KBM-7 (cell line): ENCODE measurements at regions not wholly inside any gene's neighbourhood (a gene's known extent, or its start where the extent isn't known, plus 50 kb on each side); places are given as distances from the start of the nearest gene placed in this dataset.
"Not testable (repeated sequence)": the region's sequence is repeated elsewhere in the genome, so short reads cannot be mapped to it uniquely, and the experiment has no call there.

Experiments used
- DNase-seq: peaks from one replicate; pipeline ENCODE4 v3.0.0-alpha.2; 2015
- in situ Hi-C: fragments of 300-500 bp; cut with MboI; formaldehyde crosslinking; loops from 2 replicates; pipeline ENCODE4 v1.14.3; 2020; ENCODE audit warnings: low sequenced_read_pairs, low pct_unique_long_range_greater_than_20kb, mixed read lengths

GRCh38 chr5:67651180-67651579, 454.6 kb upstream of the CD180 start:
- in situ Hi-C loops: no loop called here

GRCh38 chr5:67648201-67648671, 451.6 kb upstream of the CD180 start:
- no peak for DNase-seq
- in situ Hi-C loops: no loop called here

More at GRCh38 chr5:67651180-67651579, 454.6 kb upstream of the CD180 start:
- no peak for DNase-seq

GRCh38 chr5:67647772-67648171, 451.2 kb upstream of the CD180 start:
- in situ Hi-C loops: no loop called here
- DNase-seq: no peak

- in situ Hi-C loops: no loop called here
- no peak for DNase-seq
Observed at GRCh38 chr5:67644221-67644920, 447.8 kb upstream of the CD180 start.

GRCh38 chr5:67643536-67643935, 446.9 kb upstream of the CD180 start:
- in situ Hi-C loops: no loop called here

GRCh38 chr5:67639976-67640375, 443.4 kb upstream of the CD180 start:
- peak; percentile 32 for DNase-seq
- in situ Hi-C loops: no loop called here

More at GRCh38 chr5:67643536-67643935, 446.9 kb upstream of the CD180 start:
- no peak for DNase-seq

- in situ Hi-C loops: no loop called here
- DNase-seq: peak; percentile 3
Observed at GRCh38 chr5:67639313-67639712, 442.7 kb upstream of the CD180 start.

GRCh38 chr5:67636850-67637524, 440.4 kb upstream of the CD180 start:
- DNase-seq: no peak
- in situ Hi-C loops: no loop called here

GRCh38 chr5:67636091-67636490, 439.5 kb upstream of the CD180 start:
- in situ Hi-C loops: no loop called here

GRCh38 chr5:67627079-67627478, 430.5 kb upstream of the CD180 start:
- DNase-seq, in situ Hi-C loops: not testable (repeated sequence)

More at GRCh38 chr5:67636091-67636490, 439.5 kb upstream of the CD180 start:
- DNase-seq: no peak

GRCh38 chr5:67623078-67623477, 426.5 kb upstream of the CD180 start:
- in situ Hi-C loops: no loop called here
- DNase-seq: no peak

- DNase-seq: no peak
- in situ Hi-C loops: no loop called here
Observed at GRCh38 chr5:67620424-67621397, 424.1 kb upstream of the CD180 start.

GRCh38 chr5:67619636-67620035, 423.0 kb upstream of the CD180 start:
- in situ Hi-C loops: no loop called here
- no peak for DNase-seq

- no peak for DNase-seq
- in situ Hi-C loops: no loop called here
Observed at GRCh38 chr5:67619235-67619634, 422.6 kb upstream of the CD180 start.

GRCh38 chr5:67617051-67617450, 420.5 kb upstream of the CD180 start:
- in situ Hi-C loops: no loop called here
- no peak for DNase-seq

GRCh38 chr5:67612961-67613360, 416.4 kb upstream of the CD180 start:
- in situ Hi-C loops: no loop called here
- DNase-seq: no peak

GRCh38 chr5:67610186-67610912, 413.8 kb upstream of the CD180 start:
- DNase-seq: no peak
- in situ Hi-C loops: no loop called here

- in situ Hi-C loops: no loop called here
- DNase-seq: no peak
Observed at GRCh38 chr5:67607958-67608357, 411.4 kb upstream of the CD180 start.

- DNase-seq: no peak
- in situ Hi-C loops: no loop called here
Observed at GRCh38 chr5:67606586-67606947, 410.0 kb upstream of the CD180 start.
